ENCODE measurements at regions not wholly inside any gene's neighbourhood (a gene's known extent, or its start where the extent isn't known, plus 50 kb on each side); places are given as distances from the start of the nearest gene placed in this dataset.

DNA sequence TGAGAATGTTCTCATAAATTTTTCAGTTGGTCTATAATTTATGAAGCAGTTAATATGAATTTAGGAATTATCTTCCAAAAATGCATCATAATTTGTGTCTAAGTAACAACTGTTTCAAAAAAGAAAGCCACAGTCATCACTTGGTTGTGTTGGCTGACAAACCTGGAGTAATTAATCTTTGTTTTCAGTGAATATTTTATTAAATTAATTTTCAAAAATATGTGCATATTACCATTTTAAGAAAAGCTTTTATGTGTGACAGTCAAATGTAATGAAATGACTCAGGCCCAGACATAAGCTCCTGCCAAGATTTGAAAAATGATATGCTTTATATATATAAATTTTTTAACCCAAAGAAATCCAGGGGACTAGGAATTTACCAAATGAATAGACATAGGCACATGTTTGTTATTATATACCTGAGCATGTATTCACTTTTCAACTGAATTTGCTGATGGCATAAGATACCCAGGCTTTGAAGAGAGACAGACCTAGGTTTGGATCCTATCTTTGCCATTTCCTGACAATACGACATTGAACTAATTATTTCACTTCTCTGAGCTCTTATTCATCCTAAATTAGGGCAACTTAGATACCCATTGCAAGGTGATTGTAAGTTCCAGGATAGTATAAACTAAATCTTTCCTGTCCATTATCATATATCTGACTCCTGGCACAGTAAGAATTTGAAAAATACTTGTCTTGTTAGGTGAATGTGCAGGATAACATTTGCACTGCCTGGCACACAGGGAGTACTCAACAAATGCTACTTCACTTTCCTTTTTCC is 729.5 kb upstream of the ADGRL2 start:
- in situ Hi-C loops (cut with MboI; ENCODE audit: low pct_unique_long_range_greater_than_20kb, low sequenced_read_pairs, unreplicated experiment), result no loop called here
- no peak for DNase-seq (ENCODE audit: low spot score)
- no peak for TF ChIP-seq CTCF (IDR thresholded peaks at IDR 0.05; ENCODE audit: extremely low read depth, insufficient read depth, missing control alignments)

- no peak for DNase-seq (ENCODE audit: low spot score)
- in situ Hi-C loops (cut with MboI; ENCODE audit: low pct_unique_long_range_greater_than_20kb, low sequenced_read_pairs, unreplicated experiment), result no loop called here
- no peak for TF ChIP-seq CTCF (IDR thresholded peaks at IDR 0.05; ENCODE audit: extremely low read depth, insufficient read depth, missing control alignments)
These were observed 730.9 kb upstream of the ADGRL2 start for GRCh38 chr1:81069856-81070255.

DNA sequence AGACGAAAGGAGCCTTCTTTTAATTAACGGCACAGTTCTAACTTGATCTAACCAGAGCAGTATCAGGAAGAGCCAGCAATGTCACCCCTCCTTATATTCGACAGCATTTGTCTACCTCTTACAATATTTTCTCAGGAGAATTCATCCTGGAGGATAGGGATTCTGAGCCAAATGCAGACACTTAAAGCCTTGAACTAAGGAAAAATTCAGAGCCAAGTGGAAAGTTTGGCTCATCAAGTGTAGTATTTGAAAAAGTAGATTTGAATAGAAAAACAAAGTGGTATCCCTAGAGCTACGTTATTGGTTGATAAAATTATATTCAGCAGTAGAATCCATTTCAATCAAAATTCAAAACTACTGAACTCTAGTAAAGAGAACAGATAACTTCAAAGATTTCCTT is 732.0 kb upstream of the ADGRL2 start:
- in situ Hi-C loops (cut with MboI; ENCODE audit: low pct_unique_long_range_greater_than_20kb, low sequenced_read_pairs, unreplicated experiment), result no loop called here
- no peak for TF ChIP-seq CTCF (IDR thresholded peaks at IDR 0.05; ENCODE audit: extremely low read depth, insufficient read depth, missing control alignments)
- DNase-seq (ENCODE audit: low spot score), result no peak

DNA sequence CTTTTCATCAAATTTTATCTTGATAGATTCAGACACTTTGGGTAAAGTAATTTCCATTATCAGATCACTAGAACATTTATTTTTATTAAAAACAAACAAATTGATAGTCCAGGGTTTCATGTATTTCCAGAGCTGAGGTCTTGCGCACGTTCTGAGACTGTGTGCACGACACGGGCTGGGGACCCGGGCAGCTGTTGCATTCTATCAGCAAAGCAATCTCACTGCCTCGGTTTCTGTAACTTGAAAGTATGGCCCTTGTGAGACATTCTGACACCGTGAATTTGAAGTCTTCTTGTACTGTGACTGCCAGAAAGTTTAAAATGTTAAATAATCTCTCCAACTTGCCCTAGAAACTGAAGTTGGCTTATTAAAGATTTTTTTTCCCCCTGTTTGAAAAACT is 746.9 kb upstream of the ADGRL2 start:
- no peak for TF ChIP-seq CTCF (IDR thresholded peaks at IDR 0.05; ENCODE audit: extremely low read depth, insufficient read depth, missing control alignments)
- in situ Hi-C loops (cut with MboI; ENCODE audit: low pct_unique_long_range_greater_than_20kb, low sequenced_read_pairs, unreplicated experiment), result no loop called here
- no peak for DNase-seq (ENCODE audit: low spot score)

GRCh38 chr1:81052162-81052561 is 748.6 kb upstream of the ADGRL2 start:
- in situ Hi-C loops (cut with MboI; ENCODE audit: low pct_unique_long_range_greater_than_20kb, low sequenced_read_pairs, unreplicated experiment), result no loop called here
- no peak for TF ChIP-seq CTCF (IDR thresholded peaks at IDR 0.05; ENCODE audit: extremely low read depth, insufficient read depth, missing control alignments)
- no peak for DNase-seq (ENCODE audit: low spot score)

DNA sequence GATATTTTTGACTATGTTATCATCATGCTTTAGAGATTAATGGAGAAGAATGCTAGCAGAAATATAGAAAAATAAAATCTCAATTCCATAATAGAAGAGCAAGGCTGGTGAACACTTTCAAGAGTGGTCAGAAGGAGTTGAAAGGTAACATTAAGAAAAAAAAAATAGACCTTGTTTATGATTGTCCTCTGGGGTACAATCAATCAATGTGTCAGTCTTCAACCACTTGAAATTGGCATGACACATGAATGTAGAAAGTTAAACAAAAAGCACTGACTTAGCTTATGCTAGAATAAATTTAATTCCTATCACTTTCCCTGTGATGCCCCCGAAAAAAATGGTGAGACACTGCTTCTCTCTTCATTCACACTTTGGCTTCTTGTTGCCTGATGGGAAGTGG is 750.3 kb upstream of the ADGRL2 start:
- no peak for TF ChIP-seq CTCF (IDR thresholded peaks at IDR 0.05; ENCODE audit: extremely low read depth, insufficient read depth, missing control alignments)
- in situ Hi-C loops (cut with MboI; ENCODE audit: low pct_unique_long_range_greater_than_20kb, low sequenced_read_pairs, unreplicated experiment), result no loop called here
- DNase-seq (ENCODE audit: low spot score), result no peak

Measured in GM13977 (cell line).